H4 (cell line): ENCODE measurements at regions not wholly inside any gene's neighbourhood (a gene's known extent, or its start where the extent isn't known, plus 50 kb on each side); places are given as distances from the start of the nearest gene placed in this dataset.

ENCODE experiments used
- DNase-seq: peaks from one replicate; pipeline ENCODE4 v3.0.0-alpha.2; 2015; ENCODE audit warnings: low spot score

GRCh38 chr11:37519781-37520180, 921.7 kb upstream of the RAG2 start:
- DNase-seq, result no peak

- DNase-seq, result no peak
These were observed 914.2 kb upstream of the RAG2 start for GRCh38 chr11:37512156-37512780.

- peak; percentile 11 for DNase-seq
These were observed 913.4 kb upstream of the RAG2 start for GRCh38 chr11:37511425-37511933.

GRCh38 chr11:37509506-37509905, 911.5 kb upstream of the RAG2 start:
- no peak for DNase-seq

- no peak for DNase-seq
These were observed 908.5 kb upstream of the RAG2 start for GRCh38 chr11:37506531-37506930.

GRCh38 chr11:37505406-37505805, 907.4 kb upstream of the RAG2 start:
- DNase-seq, result no peak

- no peak for DNase-seq
These were observed 906.9 kb upstream of the RAG2 start for GRCh38 chr11:37504921-37505320.

- peak; percentile 91 for DNase-seq
These were observed 906.1 kb upstream of the RAG2 start for GRCh38 chr11:37504060-37504611.

GRCh38 chr11:37503411-37504059, 905.5 kb upstream of the RAG2 start:
- no peak for DNase-seq

- DNase-seq, result peak; percentile 24
These were observed 904.2 kb upstream of the RAG2 start for GRCh38 chr11:37502202-37502601.

- no peak for DNase-seq
These were observed 902.4 kb upstream of the RAG2 start for GRCh38 chr11:37500425-37500824.

- no peak for DNase-seq
These were observed 899.3 kb upstream of the RAG2 start for GRCh38 chr11:37497326-37497725.

- no peak for DNase-seq
These were observed 898.2 kb upstream of the RAG2 start for GRCh38 chr11:37496201-37496600.

- no peak for DNase-seq
These were observed 886.3 kb upstream of the RAG2 start for GRCh38 chr11:37484298-37484697.

- DNase-seq, result no peak
These were observed 885.7 kb upstream of the RAG2 start for GRCh38 chr11:37483761-37484160.

- no peak for DNase-seq
These were observed 876.9 kb upstream of the RAG2 start for GRCh38 chr11:37474889-37475288.

GRCh38 chr11:37468344-37468743, 870.3 kb upstream of the RAG2 start:
- DNase-seq, result no peak

- DNase-seq, result no peak
These were observed 867.2 kb upstream of the RAG2 start for GRCh38 chr11:37465221-37465620.

GRCh38 chr11:37459456-37459855, 861.4 kb upstream of the RAG2 start:
- DNase-seq, result no peak

- DNase-seq, result no peak
These were observed 858.7 kb upstream of the RAG2 start for GRCh38 chr11:37456746-37457145.

GRCh38 chr11:37451903-37452302, 853.9 kb upstream of the RAG2 start:
- DNase-seq, result no peak

- no peak for DNase-seq
These were observed 852.6 kb upstream of the RAG2 start for GRCh38 chr11:37450613-37451012.

GRCh38 chr11:37449146-37449545, 851.1 kb upstream of the RAG2 start:
- DNase-seq, result peak; percentile 63
